Mesenchymal stem cell (in vitro differentiated cells and primary cell): ENCODE measurements at regions not wholly inside any gene's neighbourhood (a gene's known extent, or its start where the extent isn't known, plus 50 kb on each side); places are given as distances from the start of the nearest gene placed in this dataset.

Experiments used
- DNase-seq: peaks from one replicate; pipeline ENCODE4 v3.0.0-alpha.2; 2013
- H2AFZ ChIP-seq: one replicate; pipeline ENCODE4 v1.6.1; 2013; ENCODE audit warnings: low read depth, mild to moderate bottlenecking, control low read depth, inconsistent platforms, low read length, moderate library complexity
- H2AK5ac ChIP-seq: 2 replicates; pipeline ENCODE4 v1.6.1; 2013; ENCODE audit warnings: low read length, moderate library complexity, mild to moderate bottlenecking, inconsistent platforms; ENCODE audit not compliant: severe bottlenecking
- H2BK120ac ChIP-seq: one replicate; pipeline ENCODE4 v1.6.1; 2013; ENCODE audit warnings: low read depth, mild to moderate bottlenecking, inconsistent platforms, low read length, moderate library complexity
- H2BK12ac ChIP-seq, 2 experiments: one replicate each; pipeline ENCODE4 v1.6.1; 2013; ENCODE audit warnings: inconsistent platforms in 2 of 2, low read length in 2 of 2, mild to moderate bottlenecking in 2 of 2, moderate library complexity in 2 of 2, control low read depth in 1 of 2
- H2BK15ac ChIP-seq: one replicate; pipeline ENCODE4 v1.6.1; 2013; ENCODE audit warnings: mild to moderate bottlenecking, low read depth, inconsistent platforms; ENCODE audit not compliant: poor library complexity, severe bottlenecking
- H2BK5ac ChIP-seq: 2 replicates; pipeline ENCODE4 v1.6.1; 2013; ENCODE audit warnings: low read depth, mild to moderate bottlenecking, low read length, control low read depth, inconsistent platforms; ENCODE audit not compliant: poor library complexity, severe bottlenecking
- H3K14ac ChIP-seq, 2 experiments: one replicate each; pipeline ENCODE4 v1.6.1; 2013; ENCODE audit warnings: inconsistent platforms in 2 of 2, low read length in 2 of 2, control low read depth in 1 of 2, mild to moderate bottlenecking in 1 of 2, moderate library complexity in 1 of 2
- H3K18ac ChIP-seq, 2 experiments: one replicate each; pipeline ENCODE4 v1.6.1; 2013; ENCODE audit warnings: inconsistent platforms in 2 of 2, low read length in 2 of 2, control low read depth in 1 of 2, low read depth in 1 of 2, mild to moderate bottlenecking in 1 of 2
- H3K23ac ChIP-seq, 2 experiments: one replicate each; pipeline ENCODE4 v1.6.1; 2013; ENCODE audit warnings: inconsistent platforms in 2 of 2, low read length in 2 of 2, mild to moderate bottlenecking in 2 of 2, moderate library complexity in 2 of 2, control low read depth in 1 of 2
- H3K27ac ChIP-seq: 2 replicates; pipeline ENCODE4 v1.5.1; 2013; ENCODE audit warnings: mild to moderate bottlenecking, moderate library complexity, low read length, control low read depth, inconsistent platforms; ENCODE audit not compliant: poor library complexity, severe bottlenecking
- H3K27me3 ChIP-seq, 2 experiments: 2 replicates each; pipeline versions ENCODE4 v1.6.1 to v1.7.0; 2013; ENCODE audit warnings: low read length in 2 of 2, mild to moderate bottlenecking in 2 of 2, moderate library complexity in 2 of 2, control low read depth in 1 of 2, inconsistent platforms in 1 of 2; ENCODE audit not compliant: control insufficient read depth in 1 of 2, insufficient read depth in 1 of 2
- H3K36me3 ChIP-seq, 2 experiments: 2 replicates each; pipeline versions ENCODE4 v1.6.1 to v1.7.0; 2013; ENCODE audit warnings: low read length in 2 of 2, control low read depth in 1 of 2, inconsistent platforms in 1 of 2, low read depth in 1 of 2, mild to moderate bottlenecking in 1 of 2; ENCODE audit not compliant: insufficient read depth in 2 of 2, control insufficient read depth in 1 of 2
- H3K4ac ChIP-seq, 2 experiments: one replicate each; pipeline ENCODE4 v1.6.1; 2013; ENCODE audit warnings: inconsistent platforms in 2 of 2, low read length in 2 of 2, mild to moderate bottlenecking in 2 of 2, moderate library complexity in 2 of 2, control low read depth in 1 of 2, low read depth in 1 of 2
- H3K4me1 ChIP-seq: 2 replicates; pipeline ENCODE4 v1.6.1; 2013; ENCODE audit warnings: low read depth, low read length, control low read depth; ENCODE audit not compliant: control insufficient read depth, insufficient read depth
- H3K4me2 ChIP-seq: 2 replicates; pipeline ENCODE4 v1.6.1; 2013; ENCODE audit warnings: low read length, mild to moderate bottlenecking, inconsistent platforms; ENCODE audit not compliant: poor library complexity, severe bottlenecking
- H3K4me3 ChIP-seq, 2 experiments: 2 replicates each; pipeline versions ENCODE4 v1.5.1 to v1.7.0; 2013; ENCODE audit warnings: low read length in 2 of 2, mild to moderate bottlenecking in 2 of 2, control low read depth in 1 of 2, low read depth in 1 of 2; ENCODE audit not compliant: insufficient read depth in 1 of 2
- H3K79me1 ChIP-seq: replicated peaks from 2 replicates; pipeline ENCODE4 v1.6.1; 2013; ENCODE audit warnings: mild to moderate bottlenecking, control low read depth, low read length, inconsistent platforms; ENCODE audit not compliant: poor library complexity, severe bottlenecking
- H3K9ac ChIP-seq: 2 replicates; pipeline ENCODE4 v1.7.0; 2013; ENCODE audit warnings: mild to moderate bottlenecking, low read length, moderate library complexity
- H3K9me3 ChIP-seq: 2 replicates; pipeline ENCODE4 v1.7.0; 2013; ENCODE audit warnings: mild to moderate bottlenecking, low read length; ENCODE audit not compliant: control insufficient read depth
- H4K8ac ChIP-seq: one replicate; pipeline ENCODE4 v1.6.1; 2013; ENCODE audit warnings: inconsistent platforms, mild to moderate bottlenecking, low read length, moderate library complexity
- H4K91ac ChIP-seq: one replicate; pipeline ENCODE4 v1.6.1; 2013; ENCODE audit warnings: mild to moderate bottlenecking, low read length, inconsistent platforms
- WGBS: methylation state at CpG from one replicate; pipeline ENCODE4 v1.1.7; 2013; ENCODE audit warnings: mixed read lengths; 5-methylcytosine and 5-hydroxymethylcytosine counted together

DNA sequence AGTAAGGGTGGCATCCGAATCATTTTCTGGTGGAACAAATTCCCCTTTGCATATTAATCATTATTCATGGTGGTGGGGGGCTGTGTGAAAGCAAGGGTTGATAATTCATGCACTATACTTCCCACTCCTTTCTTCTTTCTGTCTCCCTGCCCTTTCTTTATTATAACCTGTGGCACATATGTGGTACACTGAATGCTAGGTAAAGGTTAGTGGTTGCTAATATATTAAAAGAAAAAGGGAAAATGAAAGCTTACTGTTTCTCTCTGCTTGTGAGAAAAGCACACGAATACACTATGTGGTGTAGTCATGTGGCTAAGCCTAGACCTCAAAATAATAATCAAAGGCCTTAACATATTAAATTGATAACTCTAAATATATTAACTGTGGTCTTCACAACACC is 178.4 kb upstream of the RPS6KA3 start:
- H2BK15ac ChIP-seq = no peak overlapping the region
- no peak overlapping the region for H3K23ac ChIP-seq
- H2AK5ac ChIP-seq = no peak overlapping the region
- WGBS = no CpG with 5 or more reads among the region's 2 CpGs
- H3K14ac ChIP-seq = no peak overlapping the region
- H3K27me3 ChIP-seq = peaks cover 0 to 3% of the 10 kb centered on the region in 2 experiments
- no peak overlapping the region for H3K9ac ChIP-seq
- H3K9me3 ChIP-seq = no peaks in the 10 kb centered on the region
- no peaks in the 10 kb centered on the region for H3K36me3 ChIP-seq
- H2BK12ac ChIP-seq = no peak overlapping the region
- no peak overlapping the region for H4K8ac ChIP-seq
- no peaks in the 10 kb centered on the region for H3K79me1 ChIP-seq
- no peak overlapping the region for H4K91ac ChIP-seq
- H2BK120ac ChIP-seq = no peak overlapping the region
- no peak overlapping the region for H2BK5ac ChIP-seq
- H3K4me2 ChIP-seq = no peak overlapping the region
- H2AFZ ChIP-seq = no peak overlapping the region
- no peak overlapping the region for H3K27ac ChIP-seq
- no peak overlapping the region for H3K4ac ChIP-seq
- H3K4me1 ChIP-seq = no peaks in the 10 kb centered on the region
- no peak for DNase-seq
- no peak overlapping the region for H3K4me3 ChIP-seq
- H3K18ac ChIP-seq = no peak overlapping the region

DNA sequence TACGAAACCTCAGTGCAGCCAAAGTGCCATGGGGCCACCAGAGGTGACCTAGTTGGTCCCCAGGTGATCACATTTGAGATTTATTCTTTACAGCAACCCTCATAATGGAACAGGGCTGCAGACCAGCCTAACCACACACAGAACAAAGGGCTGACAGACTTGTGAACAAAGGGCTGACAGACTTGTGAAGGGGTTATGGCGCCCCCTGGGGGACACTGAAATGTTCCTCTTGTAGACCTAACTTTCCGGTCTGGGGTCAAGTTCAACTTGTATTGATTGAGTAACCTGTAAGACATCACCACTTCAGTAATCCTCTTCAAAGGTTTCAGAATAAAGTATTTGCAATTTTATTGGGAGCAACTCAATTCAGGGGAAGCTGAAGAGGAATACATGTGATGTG is 175.9 kb upstream of the RPS6KA3 start:
- no peak overlapping the region for H4K91ac ChIP-seq
- H3K27ac ChIP-seq = no peak overlapping the region
- no peak overlapping the region for H3K4me3 ChIP-seq
- H4K8ac ChIP-seq = no peak overlapping the region
- H3K4me1 ChIP-seq = no peaks in the 10 kb centered on the region
- DNase-seq = peak; percentile 72
- no peak overlapping the region for H3K23ac ChIP-seq
- peak overlapping the region in 1 of 2 experiments; percentile 39 for H2BK12ac ChIP-seq
- no peak overlapping the region for H2BK120ac ChIP-seq
- H3K18ac ChIP-seq = no peak overlapping the region
- H3K36me3 ChIP-seq = no peaks in the 10 kb centered on the region
- H3K27me3 ChIP-seq = no peaks in the 10 kb centered on the region
- no peaks in the 10 kb centered on the region for H3K9me3 ChIP-seq
- no peak overlapping the region for H2BK5ac ChIP-seq
- no peaks in the 10 kb centered on the region for H3K79me1 ChIP-seq
- H3K4ac ChIP-seq = no peak overlapping the region
- 50% methylated on average over 2 of the region's 3 CpGs for WGBS
- no peak overlapping the region for H2BK15ac ChIP-seq
- no peak overlapping the region for H2AFZ ChIP-seq
- no peak overlapping the region for H3K14ac ChIP-seq
- H2AK5ac ChIP-seq = no peak overlapping the region
- H3K9ac ChIP-seq = no peak overlapping the region
- H3K4me2 ChIP-seq = no peak overlapping the region

DNA sequence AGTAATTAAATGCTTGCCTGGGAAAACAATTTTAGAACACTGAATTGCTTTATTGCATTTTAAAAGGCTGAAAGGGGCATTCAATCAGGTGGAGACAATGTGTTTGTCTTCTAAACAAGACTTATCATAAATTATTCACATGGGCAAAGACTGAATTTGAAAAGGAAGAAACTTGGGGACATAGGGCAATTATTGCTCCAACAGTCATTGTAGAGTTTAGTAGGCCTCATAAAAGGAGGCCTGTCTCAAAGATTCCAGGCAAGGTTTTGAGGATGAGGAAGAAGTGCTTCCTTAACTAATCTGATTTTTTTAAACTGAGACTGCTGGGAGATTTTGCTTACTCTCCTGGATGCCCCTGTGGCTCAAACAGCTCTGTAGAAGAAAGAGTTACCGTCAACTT is 174.4 kb upstream of the RPS6KA3 start:
- Histone ChIP-seq H3K4me1 (no peaks in the 10 kb centered on the region), H2AK5ac (no peak overlapping the region), H3K18ac (no peak overlapping the region), H2BK120ac (no peak overlapping the region), H2BK15ac (no peak overlapping the region), H3K14ac (no peak overlapping the region), H4K8ac (no peak overlapping the region), H3K4ac (no peak overlapping the region), H2BK5ac (no peak overlapping the region), H3K27me3 (no peaks in the 10 kb centered on the region), H3K36me3 (no peaks in the 10 kb centered on the region), H3K79me1 (no peaks in the 10 kb centered on the region), H3K9me3 (no peaks in the 10 kb centered on the region), H3K23ac (no peak overlapping the region), H3K27ac (no peak overlapping the region), H3K9ac (no peak overlapping the region), H4K91ac (no peak overlapping the region), H2BK12ac (no peak overlapping the region), H3K4me2 (no peak overlapping the region), H2AFZ (no peak overlapping the region), H3K4me3 (no peak overlapping the region)
- no peak for DNase-seq
- WGBS = no CpG with 5 or more reads among the region's 1 CpG

DNA sequence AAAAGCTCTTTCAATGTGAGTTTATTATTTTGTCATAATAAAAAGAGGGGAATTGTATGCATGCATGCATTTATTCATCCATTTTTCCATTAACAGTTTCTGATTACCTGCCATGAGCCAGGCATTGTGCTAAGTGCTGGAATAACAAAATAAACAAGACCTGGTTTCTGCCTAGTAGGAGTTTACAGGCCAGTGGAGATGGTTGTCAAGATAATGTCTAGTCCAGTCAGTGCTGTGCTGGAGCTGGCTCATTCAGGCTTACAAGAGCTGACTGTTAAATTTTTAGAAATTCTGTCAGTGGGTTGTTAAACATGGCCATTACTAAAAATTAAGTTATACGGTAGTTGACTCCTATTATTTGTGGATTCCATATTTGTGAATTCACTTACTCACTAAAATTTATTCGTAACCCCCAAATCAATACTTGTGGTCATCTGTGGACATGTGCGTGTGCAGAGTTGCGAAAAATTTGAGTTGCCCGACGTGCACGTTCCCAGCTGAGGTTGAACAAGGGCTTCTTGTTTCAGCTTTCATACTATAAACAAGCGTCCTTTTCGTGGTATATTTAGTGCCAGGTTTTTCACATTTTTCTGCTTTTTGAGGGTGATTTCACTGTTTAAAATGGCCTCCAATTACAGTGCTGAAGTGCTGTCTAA is 172.3 kb upstream of the RPS6KA3 start:
- Histone ChIP-seq H3K27me3 (no peaks in the 10 kb centered on the region), H3K79me1 (no peaks in the 10 kb centered on the region), H3K4ac (no peak overlapping the region), H2BK12ac (no peak overlapping the region), H3K36me3 (no peaks in the 10 kb centered on the region), H2BK120ac (no peak overlapping the region), H3K9me3 (no peaks in the 10 kb centered on the region), H3K27ac (no peak overlapping the region), H2BK15ac (no peak overlapping the region), H3K23ac (no peak overlapping the region), H4K91ac (no peak overlapping the region), H3K4me2 (no peak overlapping the region), H2AK5ac (no peak overlapping the region), H4K8ac (no peak overlapping the region), H3K18ac (no peak overlapping the region), H3K4me3 (no peak overlapping the region), H2AFZ (no peak overlapping the region), H3K9ac (no peak overlapping the region), H3K14ac (no peak overlapping the region), H3K4me1 (no peaks in the 10 kb centered on the region), H2BK5ac (no peak overlapping the region)
- WGBS = 93% methylated on average over 9 of the region's 9 CpGs
- DNase-seq = no peak
